Upper lobe of left lung (tissue), 4 donors: ENCODE measurements at regions not wholly inside any gene's neighbourhood (a gene's known extent, or its start where the extent isn't known, plus 50 kb on each side); places are given as distances from the start of the nearest gene placed in this dataset.

Experiments
- EP300 ChIP-seq, 4 donors: sonication (generic); formaldehyde crosslinking; IDR thresholded peaks; one replicate each; pipeline ENCODE4 v1.5.1; 2017; ENCODE audit warnings: antibody characterized with exemption in 4 of 4, control low read depth in 2 of 4
- POLR2A ChIP-seq, 4 donors: fragments of 450-650 bp; IDR thresholded peaks; one replicate each; pipeline ENCODE4 v1.5.1; 2016 to 2017; ENCODE audit warnings: antibody characterized with exemption in 4 of 4, mild to moderate bottlenecking in 2 of 4
- TF ChIP-seq, protein P1 (sequence below), 6 experiments: fragments of 450-650 bp in 4 of 6; fragments of 200-600 bp in 2 of 6; sonication (generic) in 2 of 6; IDR thresholded peaks; one replicate each; pipeline ENCODE4 v1.5.1; 2016 to 2019; ENCODE audit warnings: antibody characterized with exemption in 6 of 6

DNA sequence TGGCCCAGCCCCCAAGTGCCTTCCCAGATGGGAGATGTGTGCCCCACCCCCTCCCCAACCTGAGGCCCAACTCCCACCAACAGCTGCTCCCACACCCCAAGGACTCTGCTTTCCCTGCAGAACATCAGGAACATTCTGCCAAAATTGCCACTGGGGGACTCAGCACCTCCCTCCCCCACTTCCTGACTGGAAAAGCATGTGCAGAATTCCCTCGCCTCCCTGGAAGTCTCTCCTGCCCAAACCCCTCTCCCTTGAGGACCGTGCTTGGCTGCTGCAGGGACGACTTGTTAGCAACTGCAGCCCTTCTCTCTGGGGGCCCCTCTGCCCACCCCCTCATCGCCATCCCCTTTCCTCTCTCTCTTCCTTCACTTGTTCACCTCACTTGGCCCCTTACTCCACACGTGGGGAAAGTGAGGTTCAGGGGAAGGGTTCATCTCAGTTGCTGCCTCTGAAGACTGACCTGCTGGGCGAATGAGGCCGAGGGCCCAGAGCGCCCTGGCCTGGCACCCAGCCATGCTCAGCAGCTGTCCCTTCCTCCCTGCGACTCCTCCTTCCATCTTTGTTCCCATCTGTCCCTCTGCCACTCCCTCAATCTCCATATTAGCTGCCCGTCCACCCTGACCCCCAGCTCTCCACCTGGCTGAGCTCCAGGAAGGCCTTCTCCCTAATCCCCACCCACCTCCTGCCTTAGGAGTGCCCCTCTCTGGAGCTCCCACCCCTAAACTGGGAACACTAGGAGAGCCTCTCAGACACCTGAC lies 105.1 kb downstream of the CHST1 start:
- TF ChIP-seq POLR2A (IDR thresholded peaks at IDR 0.05) (no peak), EP300 (IDR thresholded peaks at IDR 0.05) (no peak)
- TF ChIP-seq, protein P1, sequence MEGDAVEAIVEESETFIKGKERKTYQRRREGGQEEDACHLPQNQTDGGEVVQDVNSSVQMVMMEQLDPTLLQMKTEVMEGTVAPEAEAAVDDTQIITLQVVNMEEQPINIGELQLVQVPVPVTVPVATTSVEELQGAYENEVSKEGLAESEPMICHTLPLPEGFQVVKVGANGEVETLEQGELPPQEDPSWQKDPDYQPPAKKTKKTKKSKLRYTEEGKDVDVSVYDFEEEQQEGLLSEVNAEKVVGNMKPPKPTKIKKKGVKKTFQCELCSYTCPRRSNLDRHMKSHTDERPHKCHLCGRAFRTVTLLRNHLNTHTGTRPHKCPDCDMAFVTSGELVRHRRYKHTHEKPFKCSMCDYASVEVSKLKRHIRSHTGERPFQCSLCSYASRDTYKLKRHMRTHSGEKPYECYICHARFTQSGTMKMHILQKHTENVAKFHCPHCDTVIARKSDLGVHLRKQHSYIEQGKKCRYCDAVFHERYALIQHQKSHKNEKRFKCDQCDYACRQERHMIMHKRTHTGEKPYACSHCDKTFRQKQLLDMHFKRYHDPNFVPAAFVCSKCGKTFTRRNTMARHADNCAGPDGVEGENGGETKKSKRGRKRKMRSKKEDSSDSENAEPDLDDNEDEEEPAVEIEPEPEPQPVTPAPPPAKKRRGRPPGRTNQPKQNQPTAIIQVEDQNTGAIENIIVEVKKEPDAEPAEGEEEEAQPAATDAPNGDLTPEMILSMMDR (IDR thresholded peaks at IDR 0.05), result no peak
